ENCODE measurements at regions not wholly inside any gene's neighbourhood (a gene's known extent, or its start where the extent isn't known, plus 50 kb on each side); places are given as distances from the start of the nearest gene placed in this dataset.

- TF ChIP-seq EP300 (IDR thresholded peaks at IDR 0.05) (no peak), CTCF (IDR thresholded peaks at IDR 0.05) (no peak), POLR2A (IDR thresholded peaks at IDR 0.05) (no peak)
- WGBS, 3 donors, result 24 to 33% (median 26%) methylated on average over 1 of the region's 1 CpG
Observed at GRCh38 chr12:64993461-64993860, 127.6 kb downstream of the WIF1 start.

DNA sequence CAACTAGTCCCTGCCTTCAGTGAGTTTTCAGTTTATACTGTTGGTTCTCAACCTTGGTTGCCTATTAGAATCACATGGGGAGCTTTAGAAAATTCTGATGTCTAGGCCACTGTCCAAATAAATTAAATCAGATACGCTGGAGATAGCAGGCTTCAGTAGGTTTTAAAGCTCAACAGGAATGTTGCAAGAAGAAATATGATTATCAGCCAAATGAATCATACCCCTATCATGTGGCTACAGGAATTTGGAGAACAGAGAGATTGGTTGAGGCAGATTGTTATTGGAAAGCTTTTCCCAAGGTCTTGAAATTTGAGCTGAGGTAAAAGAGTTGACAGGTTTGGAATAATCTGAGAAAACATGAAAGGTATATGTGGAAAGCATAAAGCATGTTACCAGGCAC lies 125.3 kb downstream of the WIF1 start:
- no peaks in the 10 kb centered on the region for H3K27me3 ChIP-seq
- H3K4me1 ChIP-seq (ENCODE audit: insufficient read depth), result no peaks in the 10 kb centered on the region
- H3K27ac ChIP-seq, result no peak overlapping the region
- DNase-seq, result no peak
- H3K9me3 ChIP-seq, result no peaks in the 10 kb centered on the region
- H3K4me3 ChIP-seq, result no peak overlapping the region
- H3K36me3 ChIP-seq, result no peaks in the 10 kb centered on the region
- WGBS, 3 donors, result 67 to 81% (median 71%) methylated on average over 1 of the region's 1 CpG
- TF ChIP-seq POLR2A (IDR thresholded peaks at IDR 0.05), result no peak
- no peak for TF ChIP-seq CTCF (IDR thresholded peaks at IDR 0.05)
- no peak for TF ChIP-seq EP300 (IDR thresholded peaks at IDR 0.05)
- intact Hi-C loops (cut with DNase I), result loop anchor here in 1 of 4 donors (2.0 kb wide), 1 partner anchor 35 kb away; no protein-coding TSS in a partner anchor

More at GRCh38 chr12:64993461-64993860, 127.6 kb downstream of the WIF1 start:
- H3K27ac ChIP-seq, result no peak overlapping the region
- H3K27me3 ChIP-seq, result no peaks in the 10 kb centered on the region
- H3K36me3 ChIP-seq, result no peaks in the 10 kb centered on the region
- H3K4me3 ChIP-seq, result no peak overlapping the region
- intact Hi-C loops (cut with DNase I), result no loop called here
- H3K9me3 ChIP-seq, result no peaks in the 10 kb centered on the region
- no peaks in the 10 kb centered on the region for H3K4me1 ChIP-seq (ENCODE audit: insufficient read depth)
- DNase-seq, result no peak

- TF ChIP-seq POLR2A (IDR thresholded peaks at IDR 0.05), result no peak
- no peak for TF ChIP-seq EP300 (IDR thresholded peaks at IDR 0.05)
- no peak for TF ChIP-seq CTCF (IDR thresholded peaks at IDR 0.05)
- Histone ChIP-seq H3K4me1 (ENCODE audit: insufficient read depth) (no peaks in the 10 kb centered on the region), H3K4me3 (no peak overlapping the region), H3K27me3 (no peaks in the 10 kb centered on the region), H3K9me3 (no peaks in the 10 kb centered on the region), H3K36me3 (no peaks in the 10 kb centered on the region), H3K27ac (no peak overlapping the region)
- no peak for DNase-seq
- intact Hi-C loops (cut with DNase I), result loop anchor here in 1 of 4 donors (2.0 kb wide), 1 partner anchor 37 kb away; no protein-coding TSS in a partner anchor
- WGBS, 3 donors, result 65 to 78% (median 71%) methylated on average over 2 of the region's 2 CpGs
Observed at GRCh38 chr12:64997858-64998257, 123.2 kb downstream of the WIF1 start.

DNA sequence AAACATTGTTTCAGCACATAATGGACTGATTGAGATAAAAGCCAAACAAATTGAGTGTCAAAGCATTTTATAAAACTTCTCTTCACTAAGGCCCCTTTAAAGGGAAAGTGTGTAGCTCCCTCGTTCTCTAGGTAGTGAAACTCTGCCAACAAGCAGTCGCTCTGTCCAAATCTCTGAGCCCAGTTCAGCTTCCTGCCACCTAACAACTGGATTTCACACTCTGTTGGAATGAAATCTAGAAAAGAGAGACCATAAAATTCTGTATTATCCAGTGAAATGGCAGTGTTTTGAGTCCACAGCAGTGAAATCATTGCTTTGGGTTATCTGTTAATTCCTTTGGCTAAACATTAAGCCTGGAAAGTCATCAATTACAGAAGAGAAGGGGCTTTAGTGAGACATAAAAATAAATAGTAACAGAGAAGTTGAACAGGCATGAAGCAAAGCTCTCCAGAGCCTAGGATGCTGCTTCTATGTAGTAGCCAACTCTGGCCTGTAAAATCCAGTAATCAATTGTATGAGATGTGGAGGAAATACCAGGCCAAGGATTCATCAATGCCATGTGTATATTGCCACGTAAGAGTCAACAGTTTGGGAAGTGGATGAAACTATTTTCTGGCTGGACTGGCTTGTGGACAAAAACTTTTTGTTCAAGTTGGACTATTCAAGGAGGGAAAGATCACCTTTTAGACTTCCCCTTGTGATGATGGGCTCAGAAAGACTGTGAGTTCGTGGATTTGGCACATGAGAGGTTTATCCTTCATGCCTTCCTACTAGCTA lies 122.5 kb downstream of the WIF1 start:
- intact Hi-C loops (cut with DNase I), result no loop called here
- no peaks in the 10 kb centered on the region for H3K27me3 ChIP-seq
- H3K36me3 ChIP-seq, result no peaks in the 10 kb centered on the region
- no peak overlapping the region for H3K4me3 ChIP-seq
- 23 to 32% (median 23%) methylated on average over 4 of the region's 4 CpGs for WGBS, 3 donors
- H3K27ac ChIP-seq, result no peak overlapping the region
- TF ChIP-seq POLR2A (IDR thresholded peaks at IDR 0.05) (no peak), CTCF (IDR thresholded peaks at IDR 0.05) (no peak), EP300 (IDR thresholded peaks at IDR 0.05) (no peak)
- no peak for DNase-seq
- H3K9me3 ChIP-seq, result no peaks in the 10 kb centered on the region
- H3K4me1 ChIP-seq (ENCODE audit: insufficient read depth), result no peaks in the 10 kb centered on the region
